AG04449 (cell line): ENCODE measurements at regions not wholly inside any gene's neighbourhood (a gene's known extent, or its start where the extent isn't known, plus 50 kb on each side); places are given as distances from the start of the nearest gene placed in this dataset.

Experiments
- CTCF ChIA-PET: fragments of 350-600 bp; formaldehyde crosslinking; extraction: SDS; loops from one replicate; lab custom pipeline; 2021; ENCODE audit warnings: antibody characterized with exemption; lab: Yijun Ruan, JAX
- POLR2A ChIA-PET: fragments of 400-600, 350-600 bp; formaldehyde crosslinking; extraction: SDS; loops from one replicate; lab custom pipeline; 2020; ENCODE audit warnings: antibody characterized with exemption, inconsistent platforms; lab: Yijun Ruan, JAX
- DNase-seq: peaks from one replicate; pipeline ENCODE4 v3.0.0-alpha.2; 2010; ENCODE audit warnings: low read depth, low spot score
- H3K4me3 ChIP-seq: 2 replicates; pipeline ENCODE4 v1.5.1; 2011; ENCODE audit warnings: low read depth, mild to moderate bottlenecking, control low read depth, low read length
- TF ChIP-seq, protein P1 (sequence below): IDR thresholded peaks from one replicate; pipeline ENCODE4 v1.5.1; 2011; ENCODE audit warnings: mild to moderate bottlenecking, moderate library complexity, low read length, control low read depth, inconsistent platforms; ENCODE audit not compliant: insufficient read depth; ENCODE audit errors: missing control alignments

DNA sequence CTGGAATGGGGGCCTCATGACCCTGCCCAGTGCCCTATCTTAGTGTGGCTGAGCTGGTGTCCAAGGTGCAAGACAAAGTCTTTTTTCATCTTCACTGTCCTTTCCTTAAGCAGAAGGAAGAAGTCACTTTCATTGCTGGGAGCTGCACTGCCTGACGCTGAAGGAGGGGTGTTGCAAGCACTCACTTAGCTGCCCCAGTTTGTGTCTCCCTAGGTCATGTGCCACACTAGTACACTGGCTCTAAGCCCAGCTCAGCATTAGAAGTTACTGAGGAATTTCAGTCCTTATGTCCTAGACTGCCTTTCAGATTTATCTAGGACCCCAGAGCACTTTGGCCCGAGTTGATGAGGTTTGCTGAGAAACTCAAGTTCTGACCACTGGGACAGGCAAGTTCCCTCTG is 952.0 kb upstream of the USP15 start:
- CTCF ChIA-PET = no interaction called here
- no peak overlapping the region for H3K4me3 ChIP-seq
- POLR2A ChIA-PET = no interaction called here
- TF ChIP-seq, protein P1, sequence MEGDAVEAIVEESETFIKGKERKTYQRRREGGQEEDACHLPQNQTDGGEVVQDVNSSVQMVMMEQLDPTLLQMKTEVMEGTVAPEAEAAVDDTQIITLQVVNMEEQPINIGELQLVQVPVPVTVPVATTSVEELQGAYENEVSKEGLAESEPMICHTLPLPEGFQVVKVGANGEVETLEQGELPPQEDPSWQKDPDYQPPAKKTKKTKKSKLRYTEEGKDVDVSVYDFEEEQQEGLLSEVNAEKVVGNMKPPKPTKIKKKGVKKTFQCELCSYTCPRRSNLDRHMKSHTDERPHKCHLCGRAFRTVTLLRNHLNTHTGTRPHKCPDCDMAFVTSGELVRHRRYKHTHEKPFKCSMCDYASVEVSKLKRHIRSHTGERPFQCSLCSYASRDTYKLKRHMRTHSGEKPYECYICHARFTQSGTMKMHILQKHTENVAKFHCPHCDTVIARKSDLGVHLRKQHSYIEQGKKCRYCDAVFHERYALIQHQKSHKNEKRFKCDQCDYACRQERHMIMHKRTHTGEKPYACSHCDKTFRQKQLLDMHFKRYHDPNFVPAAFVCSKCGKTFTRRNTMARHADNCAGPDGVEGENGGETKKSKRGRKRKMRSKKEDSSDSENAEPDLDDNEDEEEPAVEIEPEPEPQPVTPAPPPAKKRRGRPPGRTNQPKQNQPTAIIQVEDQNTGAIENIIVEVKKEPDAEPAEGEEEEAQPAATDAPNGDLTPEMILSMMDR = no peak
- DNase-seq = no peak

DNA sequence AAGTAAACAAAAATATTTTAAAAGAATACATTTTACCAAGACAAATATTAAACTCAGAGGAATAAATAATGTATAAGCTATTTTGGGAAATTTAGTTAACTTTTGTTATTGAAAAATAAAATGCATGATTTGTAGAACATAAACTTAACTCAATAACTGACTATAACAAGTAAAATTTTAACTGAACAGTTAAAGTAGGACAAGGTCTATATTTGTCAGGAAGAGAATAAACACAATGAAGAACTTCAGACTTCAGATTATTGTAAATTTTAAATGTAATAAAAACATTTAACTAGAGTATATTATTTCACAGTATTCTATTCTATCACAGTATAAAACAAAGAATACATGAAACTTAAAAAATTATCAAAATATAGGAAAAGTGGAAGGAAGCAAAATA is 948.8 kb upstream of the USP15 start:
- DNase-seq = no peak
- no peak overlapping the region for H3K4me3 ChIP-seq
- TF ChIP-seq, protein P1 = no peak
- ChIA-PET CTCF (no interaction called here), POLR2A (no interaction called here)

DNA sequence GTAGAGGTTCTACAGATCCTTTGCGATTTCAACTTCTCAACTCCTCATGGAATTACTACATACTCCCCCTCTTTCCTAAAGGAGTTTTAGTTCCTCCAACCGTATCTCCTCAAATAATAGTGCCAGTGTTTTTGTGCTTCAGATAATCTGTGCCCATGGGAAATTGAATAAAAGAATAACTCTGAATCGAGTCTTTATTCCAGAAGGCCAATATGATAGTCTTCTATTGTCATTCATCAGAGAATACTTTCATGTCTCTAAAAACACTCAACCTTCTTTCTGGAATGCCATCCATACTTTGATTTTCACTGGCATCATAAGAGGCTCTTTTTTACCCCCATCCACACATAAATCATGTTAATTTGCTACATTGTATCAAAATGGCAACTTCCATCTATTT is 911.3 kb upstream of the USP15 start:
- no peak for DNase-seq
- no peak overlapping the region for H3K4me3 ChIP-seq
- CTCF ChIA-PET = no interaction called here
- POLR2A ChIA-PET = no interaction called here
- TF ChIP-seq, protein P1 = no peak

DNA sequence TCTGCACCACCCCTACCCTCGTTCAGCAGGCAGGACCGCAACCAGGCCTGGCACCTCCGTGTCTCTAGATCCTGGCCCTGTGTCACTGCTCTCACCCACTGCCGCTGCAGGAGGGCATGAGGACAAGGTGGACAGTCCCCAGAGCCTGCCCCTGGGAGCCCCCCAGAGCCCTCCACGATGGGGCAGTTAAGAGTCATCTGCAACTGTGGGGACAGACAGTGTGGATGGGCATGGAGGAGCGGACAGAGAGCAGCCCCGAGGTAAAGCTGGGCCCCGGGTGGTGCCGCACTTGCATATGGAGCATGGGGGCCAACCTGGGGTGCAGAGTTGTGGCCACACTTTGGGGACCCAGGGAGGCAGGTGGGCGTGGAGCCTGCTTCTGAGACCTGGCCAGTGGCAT is 905.1 kb upstream of the USP15 start:
- H3K4me3 ChIP-seq = no peak overlapping the region
- no peak for DNase-seq
- ChIA-PET POLR2A (no interaction called here), CTCF (no interaction called here)
- TF ChIP-seq, protein P1 = no peak

DNA sequence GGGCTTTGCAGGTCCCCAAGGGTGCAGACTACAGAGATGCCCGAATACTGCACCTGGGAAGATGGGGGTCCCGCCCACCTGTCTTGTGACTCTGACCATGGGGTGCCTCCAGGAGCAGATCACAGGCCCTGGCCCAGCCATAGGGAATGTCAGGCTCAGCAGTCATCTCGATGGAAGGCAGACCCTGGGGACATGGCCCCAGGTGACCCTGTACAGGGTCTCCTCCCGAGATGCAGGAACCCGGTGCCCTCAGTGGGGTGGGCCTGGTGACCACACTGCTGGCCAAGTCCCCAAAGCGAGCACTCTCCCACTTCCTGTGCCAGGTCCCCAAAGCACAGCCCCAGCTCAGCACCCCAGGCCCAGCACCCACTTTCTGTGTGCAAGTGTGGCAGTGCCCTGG is 903.7 kb upstream of the USP15 start:
- no peak for DNase-seq
- no peak overlapping the region for H3K4me3 ChIP-seq
- CTCF ChIA-PET = no interaction called here
- TF ChIP-seq, protein P1 = no peak
- POLR2A ChIA-PET = no interaction called here

DNA sequence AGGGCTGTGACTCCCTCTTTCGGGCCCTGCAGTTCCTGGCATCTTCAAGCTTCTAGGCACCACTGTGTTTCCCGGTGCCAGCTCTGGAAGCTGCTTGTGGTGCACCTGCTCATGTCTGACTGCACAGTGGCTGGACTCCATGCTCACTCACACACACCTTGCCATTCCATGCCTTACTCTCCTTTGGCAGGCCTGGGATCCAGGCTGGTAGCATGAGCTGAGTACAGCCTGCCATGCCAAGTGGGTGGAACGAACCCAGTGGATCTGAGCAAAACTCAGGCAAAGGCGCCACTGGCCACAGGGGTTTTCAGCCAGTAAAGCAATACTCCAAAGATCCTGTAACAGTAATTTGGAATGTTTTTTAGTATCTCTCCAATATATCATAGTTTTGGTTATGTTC is 902.7 kb upstream of the USP15 start:
- POLR2A ChIA-PET = no interaction called here
- no peak overlapping the region for H3K4me3 ChIP-seq
- TF ChIP-seq, protein P1 = no peak
- DNase-seq = no peak
- CTCF ChIA-PET = no interaction called here
